GM18507 (cell line): ENCODE measurements at regions not wholly inside any gene's neighbourhood (a gene's known extent, or its start where the extent isn't known, plus 50 kb on each side); places are given as distances from the start of the nearest gene placed in this dataset.
"Not testable (repeated sequence)": the region's sequence is repeated elsewhere in the genome, so short reads cannot be mapped to it uniquely, and the experiment has no call there.

ENCODE experiments used
- DNase-seq: peaks from one replicate; pipeline ENCODE4 v3.0.0; 2011; ENCODE audit warnings: low read depth; ENCODE audit not compliant: insufficient read length; ENCODE audit errors: extremely low spot score
- FAIRE-seq: peaks from 2 replicates; lab custom pipeline; 2011; peaks lifted over from hg19 to GRCh38; lab: Jason Lieb, UNC

GRCh38 chr12:23380419-23381100 is 568.9 kb downstream of the SOX5 start:
- no peak for FAIRE-seq
- DNase-seq, result no peak

- not testable (repeated sequence) for FAIRE-seq, DNase-seq
These were observed 560.6 kb downstream of the SOX5 start for GRCh38 chr12:23388898-23389297.

GRCh38 chr12:23389315-23389714 is 560.2 kb downstream of the SOX5 start:
- not testable (repeated sequence) for DNase-seq

GRCh38 chr12:23399402-23399933 is 550.0 kb downstream of the SOX5 start:
- FAIRE-seq, result no peak
- DNase-seq, result no peak

More at GRCh38 chr12:23389315-23389714, 560.2 kb downstream of the SOX5 start:
- FAIRE-seq, result not testable (repeated sequence)

- DNase-seq, result no peak
- FAIRE-seq, result no peak
These were observed 534.3 kb downstream of the SOX5 start for GRCh38 chr12:23415180-23415579.

- no peak for DNase-seq
- FAIRE-seq, result no peak
These were observed 527.9 kb downstream of the SOX5 start for GRCh38 chr12:23421556-23421955.

GRCh38 chr12:23423097-23423687 is 526.3 kb downstream of the SOX5 start:
- no peak for FAIRE-seq

GRCh38 chr12:23423796-23424195 is 525.7 kb downstream of the SOX5 start:
- FAIRE-seq (no peak), DNase-seq (no peak)

More at GRCh38 chr12:23423097-23423687, 526.3 kb downstream of the SOX5 start:
- no peak for DNase-seq

- DNase-seq (no peak), FAIRE-seq (no peak)
These were observed 524.8 kb downstream of the SOX5 start for GRCh38 chr12:23424685-23425084.

- DNase-seq, result no peak
- no peak for FAIRE-seq
These were observed 523.1 kb downstream of the SOX5 start for GRCh38 chr12:23426328-23426727.

GRCh38 chr12:23428758-23429157 is 520.7 kb downstream of the SOX5 start:
- FAIRE-seq (no peak), DNase-seq (no peak)

- DNase-seq, result no peak
- no peak for FAIRE-seq
These were observed 518.5 kb downstream of the SOX5 start for GRCh38 chr12:23431006-23431405.

GRCh38 chr12:23433121-23433520 is 516.3 kb downstream of the SOX5 start:
- DNase-seq (no peak), FAIRE-seq (no peak)

GRCh38 chr12:23434154-23434553 is 515.3 kb downstream of the SOX5 start:
- DNase-seq, result no peak
- FAIRE-seq, result no peak

- no peak for DNase-seq
- FAIRE-seq, result no peak
These were observed 502.7 kb downstream of the SOX5 start for GRCh38 chr12:23446746-23447145.

GRCh38 chr12:23450810-23451209 is 498.7 kb downstream of the SOX5 start:
- DNase-seq (no peak), FAIRE-seq (no peak)

GRCh38 chr12:23455283-23455682 is 494.2 kb downstream of the SOX5 start:
- FAIRE-seq (no peak), DNase-seq (no peak)

GRCh38 chr12:23458640-23459039 is 490.8 kb downstream of the SOX5 start:
- no peak for FAIRE-seq

GRCh38 chr12:23462546-23462945 is 486.9 kb downstream of the SOX5 start:
- FAIRE-seq (no peak), DNase-seq (no peak)

More at GRCh38 chr12:23458640-23459039, 490.8 kb downstream of the SOX5 start:
- DNase-seq, result no peak

- DNase-seq (no peak), FAIRE-seq (no peak)
These were observed 486.3 kb downstream of the SOX5 start for GRCh38 chr12:23463172-23463571.

GRCh38 chr12:23464241-23464812 is 485.1 kb downstream of the SOX5 start:
- FAIRE-seq (no peak), DNase-seq (no peak)
